ENCODE measurements at regions not wholly inside any gene's neighbourhood (a gene's known extent, or its start where the extent isn't known, plus 50 kb on each side); places are given as distances from the start of the nearest gene placed in this dataset.

DNA sequence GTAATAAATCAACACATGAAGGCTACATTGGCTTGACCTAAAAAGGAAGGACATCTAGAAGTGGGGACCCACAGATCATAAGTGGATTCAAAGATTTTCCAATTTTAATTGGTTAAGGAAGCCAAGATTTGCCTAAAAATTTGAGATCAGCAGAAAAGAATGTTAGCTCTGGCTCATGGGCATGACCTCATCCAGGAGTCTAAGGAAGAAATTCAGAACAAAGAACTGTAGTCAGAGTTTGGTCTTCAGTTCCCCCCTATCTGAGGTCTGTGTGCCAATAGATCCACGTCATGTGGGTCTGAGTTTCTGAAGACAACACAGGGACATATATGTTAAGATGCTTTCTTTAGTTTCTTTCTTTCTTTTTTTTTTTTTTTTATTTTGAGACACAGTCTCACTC lies 648.8 kb upstream of the SPRY2 start:
- DNase-seq (ENCODE audit: low spot score): no peak
- WGBS: 95% methylated on average over 1 of the region's 1 CpG
- Histone ChIP-seq H3K9me3 (no peaks in the 10 kb centered on the region), H3K36me3 (no peaks in the 10 kb centered on the region), H3K27me3 (replicated peaks; ENCODE audit: insufficient read depth) (no peaks in the 10 kb centered on the region), H3K4me1 (replicated peaks) (no peaks in the 10 kb centered on the region), H3K4me3 (no peak overlapping the region), H3K27ac (no peak overlapping the region)
- TF ChIP-seq, protein P1, sequence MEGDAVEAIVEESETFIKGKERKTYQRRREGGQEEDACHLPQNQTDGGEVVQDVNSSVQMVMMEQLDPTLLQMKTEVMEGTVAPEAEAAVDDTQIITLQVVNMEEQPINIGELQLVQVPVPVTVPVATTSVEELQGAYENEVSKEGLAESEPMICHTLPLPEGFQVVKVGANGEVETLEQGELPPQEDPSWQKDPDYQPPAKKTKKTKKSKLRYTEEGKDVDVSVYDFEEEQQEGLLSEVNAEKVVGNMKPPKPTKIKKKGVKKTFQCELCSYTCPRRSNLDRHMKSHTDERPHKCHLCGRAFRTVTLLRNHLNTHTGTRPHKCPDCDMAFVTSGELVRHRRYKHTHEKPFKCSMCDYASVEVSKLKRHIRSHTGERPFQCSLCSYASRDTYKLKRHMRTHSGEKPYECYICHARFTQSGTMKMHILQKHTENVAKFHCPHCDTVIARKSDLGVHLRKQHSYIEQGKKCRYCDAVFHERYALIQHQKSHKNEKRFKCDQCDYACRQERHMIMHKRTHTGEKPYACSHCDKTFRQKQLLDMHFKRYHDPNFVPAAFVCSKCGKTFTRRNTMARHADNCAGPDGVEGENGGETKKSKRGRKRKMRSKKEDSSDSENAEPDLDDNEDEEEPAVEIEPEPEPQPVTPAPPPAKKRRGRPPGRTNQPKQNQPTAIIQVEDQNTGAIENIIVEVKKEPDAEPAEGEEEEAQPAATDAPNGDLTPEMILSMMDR (IDR thresholded peaks at IDR 0.05): no peak
- TF ChIP-seq POLR2A (IDR thresholded peaks at IDR 0.05) (no peak), POLR2AphosphoS5 (IDR thresholded peaks at IDR 0.05) (no peak)
- intact Hi-C loops (cut with DNase I): no loop called here

DNA sequence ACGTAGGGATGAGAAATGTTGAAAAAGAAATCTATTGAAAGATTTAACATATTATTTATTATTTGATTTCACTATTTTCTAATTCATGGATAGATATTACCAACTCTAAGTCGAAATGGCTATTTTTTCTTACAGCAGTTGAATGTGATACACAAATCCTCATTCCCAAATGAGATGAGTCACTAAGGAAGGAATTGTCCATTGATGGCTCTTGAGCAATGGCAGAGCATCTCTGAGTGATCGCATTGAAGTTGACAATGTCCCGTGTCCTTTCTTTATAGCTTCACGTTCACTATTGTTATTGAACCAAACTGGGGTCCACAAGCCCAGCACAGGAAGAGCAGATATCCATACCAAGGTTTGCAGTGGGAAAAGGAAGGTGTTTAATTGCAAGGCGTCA lies 648.3 kb upstream of the SPRY2 start:
- H3K4me1 ChIP-seq (replicated peaks): no peaks in the 10 kb centered on the region
- no peaks in the 10 kb centered on the region for H3K27me3 ChIP-seq (replicated peaks; ENCODE audit: insufficient read depth)
- H3K4me3 ChIP-seq: no peak overlapping the region
- H3K9me3 ChIP-seq: no peaks in the 10 kb centered on the region
- no peaks in the 10 kb centered on the region for H3K36me3 ChIP-seq
- no peak overlapping the region for H3K27ac ChIP-seq
- no peak for TF ChIP-seq POLR2A (IDR thresholded peaks at IDR 0.05)
- no peak for TF ChIP-seq POLR2AphosphoS5 (IDR thresholded peaks at IDR 0.05)
- TF ChIP-seq, protein P1 (IDR thresholded peaks at IDR 0.05): no peak
- 95% methylated on average over 6 of the region's 6 CpGs for WGBS
- DNase-seq (ENCODE audit: low spot score): no peak
- intact Hi-C loops (cut with DNase I): no loop called here

DNA sequence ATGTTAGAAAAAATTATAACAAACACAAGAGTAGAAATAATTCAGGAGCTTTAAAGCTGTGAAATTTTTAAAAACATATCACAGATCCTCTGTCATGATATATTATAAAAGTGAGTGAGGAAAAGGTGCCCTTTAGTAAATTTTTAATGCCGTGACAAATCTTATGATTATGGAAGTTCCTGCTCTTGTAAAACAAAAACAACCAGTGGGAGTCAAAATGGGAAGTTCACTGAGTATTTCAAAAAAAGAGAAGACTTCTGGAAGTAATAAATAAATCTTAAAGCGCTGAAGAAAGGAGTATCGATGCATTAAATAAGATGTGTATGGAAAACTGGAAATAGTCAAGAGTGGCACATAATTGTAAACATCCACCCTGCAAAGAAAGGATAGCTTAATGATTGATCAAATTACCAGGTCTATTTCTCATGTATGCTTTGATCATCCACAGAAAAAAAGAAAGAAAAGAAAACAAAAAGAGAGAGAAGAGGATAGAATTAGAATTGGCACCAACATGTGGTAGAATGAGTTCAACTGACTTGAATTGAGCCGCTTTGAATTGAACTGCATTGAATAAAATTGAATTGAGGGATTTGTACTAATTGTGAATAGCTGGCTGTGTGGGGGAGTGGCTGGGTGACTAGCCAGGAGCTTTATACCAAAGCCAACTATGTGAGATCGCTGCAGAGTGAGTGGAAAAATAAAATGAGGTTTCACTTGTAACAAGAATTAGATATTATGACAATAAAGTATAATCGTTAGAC lies 647.6 kb upstream of the SPRY2 start:
- WGBS: 73% methylated on average over 6 of the region's 6 CpGs
- no peak overlapping the region for H3K27ac ChIP-seq
- TF ChIP-seq POLR2A (IDR thresholded peaks at IDR 0.05) (no peak), POLR2AphosphoS5 (IDR thresholded peaks at IDR 0.05) (no peak)
- TF ChIP-seq, protein P1 (IDR thresholded peaks at IDR 0.05): no peak
- H3K4me3 ChIP-seq: no peak overlapping the region
- intact Hi-C loops (cut with DNase I): no loop called here
- H3K9me3 ChIP-seq: no peaks in the 10 kb centered on the region
- no peak for DNase-seq (ENCODE audit: low spot score)
- no peaks in the 10 kb centered on the region for H3K27me3 ChIP-seq (replicated peaks; ENCODE audit: insufficient read depth)
- no peaks in the 10 kb centered on the region for H3K36me3 ChIP-seq
- H3K4me1 ChIP-seq (replicated peaks): no peaks in the 10 kb centered on the region

DNA sequence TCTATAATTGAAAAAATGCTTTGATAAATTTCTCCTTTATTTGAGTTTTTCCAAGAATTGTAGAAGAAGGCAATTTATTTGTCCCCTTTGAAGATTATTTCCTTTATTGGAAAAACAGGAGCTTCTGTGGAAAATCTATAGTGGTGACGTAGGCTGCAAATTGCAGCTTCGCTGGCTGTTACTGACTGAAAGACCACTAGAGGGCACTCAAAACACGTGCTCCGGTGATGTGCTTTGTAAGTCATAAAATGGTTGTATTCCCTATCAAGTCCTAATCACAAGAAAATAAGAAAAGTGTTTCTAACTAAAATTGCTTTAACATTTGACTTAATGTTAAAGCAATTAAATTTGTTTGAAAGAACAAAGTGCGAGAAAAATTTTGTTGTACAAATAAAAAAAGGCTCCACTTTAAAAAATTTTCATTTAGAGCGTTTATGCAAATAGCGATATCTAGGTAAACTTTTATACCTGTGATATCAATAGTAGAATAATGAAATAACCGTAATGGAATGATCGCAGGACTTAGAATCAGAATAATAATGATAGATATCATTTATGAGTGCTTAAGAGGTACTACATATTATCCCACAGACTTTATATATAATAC lies 638.2 kb upstream of the SPRY2 start:
- 50% methylated on average over 9 of the region's 9 CpGs for WGBS
- DNase-seq (ENCODE audit: low spot score): no peak
- TF ChIP-seq POLR2AphosphoS5 (IDR thresholded peaks at IDR 0.05): no peak
- TF ChIP-seq POLR2A (IDR thresholded peaks at IDR 0.05): no peak
- TF ChIP-seq, protein P1 (IDR thresholded peaks at IDR 0.05): peak; percentile 22 to 52 (median 44)
- Histone ChIP-seq H3K36me3 (no peaks in the 10 kb centered on the region), H3K27me3 (replicated peaks; ENCODE audit: insufficient read depth) (no peaks in the 10 kb centered on the region), H3K9me3 (no peaks in the 10 kb centered on the region), H3K27ac (no peak overlapping the region), H3K4me3 (no peak overlapping the region), H3K4me1 (replicated peaks) (no peaks in the 10 kb centered on the region)
- intact Hi-C loops (cut with DNase I): no loop called here

DNA sequence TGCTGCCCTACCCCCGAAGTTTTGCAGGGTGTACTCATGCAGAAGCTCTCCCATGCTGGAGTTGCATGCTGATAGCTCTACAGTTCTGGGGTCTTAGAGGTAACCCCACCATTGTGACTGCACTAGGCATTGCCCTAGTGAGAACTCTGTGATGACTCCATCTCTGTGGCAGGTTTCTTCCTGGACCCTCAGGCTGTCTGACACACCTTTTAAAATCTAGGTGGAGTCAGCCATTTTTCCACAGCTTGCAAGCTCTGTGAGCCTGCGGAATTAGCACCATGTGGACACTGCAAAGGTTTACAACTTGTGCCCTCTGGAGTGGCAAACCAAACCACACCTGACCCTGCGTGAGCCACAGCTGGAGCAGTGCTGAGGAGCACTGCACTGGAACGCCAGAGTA lies 636.2 kb upstream of the SPRY2 start:
- intact Hi-C loops (cut with DNase I): no loop called here
- Histone ChIP-seq H3K27me3 (replicated peaks; ENCODE audit: insufficient read depth) (no peaks in the 10 kb centered on the region), H3K27ac (no peak overlapping the region), H3K4me3 (no peak overlapping the region), H3K36me3 (no peaks in the 10 kb centered on the region), H3K9me3 (no peaks in the 10 kb centered on the region), H3K4me1 (replicated peaks) (no peaks in the 10 kb centered on the region)
- TF ChIP-seq, protein P1 (IDR thresholded peaks at IDR 0.05): no peak
- no peak for TF ChIP-seq POLR2AphosphoS5 (IDR thresholded peaks at IDR 0.05)
- no peak for TF ChIP-seq POLR2A (IDR thresholded peaks at IDR 0.05)
- DNase-seq (ENCODE audit: low spot score): no peak
- WGBS: 92% methylated on average over 4 of the region's 4 CpGs
